ENCODE measurements at regions not wholly inside any gene's neighbourhood (a gene's known extent, or its start where the extent isn't known, plus 50 kb on each side); places are given as distances from the start of the nearest gene placed in this dataset.
"Not testable (repeated sequence)": the region's sequence is repeated elsewhere in the genome, so short reads cannot be mapped to it uniquely, and the experiment has no call there.

GRCh38 chr7:57198801-57199200 lies 66.6 kb upstream of the ZNF479 start:
- no peak for DNase-seq (ENCODE audit: low read depth)
- no peak overlapping the region for H3K4me3 ChIP-seq (ENCODE audit: control insufficient read depth, low read depth, low read length)
- no peak for TF ChIP-seq CTCF (IDR thresholded peaks at IDR 0.05; ENCODE audit: control insufficient read depth, insufficient read depth, low read depth, low read length, missing control alignments)

- H3K4me3 ChIP-seq (ENCODE audit: control insufficient read depth, low read depth, low read length): no peak overlapping the region
- no peak for DNase-seq (ENCODE audit: low read depth)
- no peak for TF ChIP-seq CTCF (IDR thresholded peaks at IDR 0.05; ENCODE audit: control insufficient read depth, insufficient read depth, low read depth, low read length, missing control alignments)
Observed at GRCh38 chr7:57199252-57199651, 67.0 kb upstream of the ZNF479 start.

- no peak for TF ChIP-seq CTCF (IDR thresholded peaks at IDR 0.05; ENCODE audit: control insufficient read depth, insufficient read depth, low read depth, low read length, missing control alignments)
- H3K4me3 ChIP-seq (ENCODE audit: control insufficient read depth, low read depth, low read length): no peak overlapping the region
- no peak for DNase-seq (ENCODE audit: low read depth)
Observed at GRCh38 chr7:57201021-57201894, 69.0 kb upstream of the ZNF479 start.

- TF ChIP-seq CTCF (IDR thresholded peaks at IDR 0.05; ENCODE audit: control insufficient read depth, insufficient read depth, low read depth, low read length, missing control alignments): no peak
Observed at GRCh38 chr7:57201895-57202210, 69.6 kb upstream of the ZNF479 start.

GRCh38 chr7:57202274-57202673 lies 70.0 kb upstream of the ZNF479 start:
- no peak for DNase-seq (ENCODE audit: low read depth)
- TF ChIP-seq CTCF (IDR thresholded peaks at IDR 0.05; ENCODE audit: control insufficient read depth, insufficient read depth, low read depth, low read length, missing control alignments): no peak
- H3K4me3 ChIP-seq (ENCODE audit: control insufficient read depth, low read depth, low read length): no peak overlapping the region

More at GRCh38 chr7:57201895-57202210, 69.6 kb upstream of the ZNF479 start:
- no peak overlapping the region for H3K4me3 ChIP-seq (ENCODE audit: control insufficient read depth, low read depth, low read length)
- DNase-seq (ENCODE audit: low read depth): no peak

- TF ChIP-seq CTCF (IDR thresholded peaks at IDR 0.05; ENCODE audit: control insufficient read depth, insufficient read depth, low read depth, low read length, missing control alignments): no peak
- no peak overlapping the region for H3K4me3 ChIP-seq (ENCODE audit: control insufficient read depth, low read depth, low read length)
- DNase-seq (ENCODE audit: low read depth): no peak
Observed at GRCh38 chr7:57203161-57203791, 71.0 kb upstream of the ZNF479 start.

GRCh38 chr7:57203858-57204257 lies 71.6 kb upstream of the ZNF479 start:
- DNase-seq (ENCODE audit: low read depth); H3K4me3 ChIP-seq (ENCODE audit: control insufficient read depth, low read depth, low read length): not testable (repeated sequence)
